AG09309 (cell line): ENCODE measurements at regions not wholly inside any gene's neighbourhood (a gene's known extent, or its start where the extent isn't known, plus 50 kb on each side); places are given as distances from the start of the nearest gene placed in this dataset.

ENCODE experiments used
- DNase-seq: peaks from one replicate; pipeline ENCODE4 v3.0.0-alpha.2; 2010; ENCODE audit warnings: low read depth
- H3K4me3 ChIP-seq: 2 replicates; pipeline ENCODE4 v1.5.1; 2011; ENCODE audit warnings: mild to moderate bottlenecking, low read depth, low read length, moderate library complexity; ENCODE audit not compliant: control insufficient read depth
- TF ChIP-seq, protein P1 (sequence below): IDR thresholded peaks from 2 replicates; pipeline ENCODE4 v1.5.1; 2011; ENCODE audit warnings: mild to moderate bottlenecking, low read depth, low read length, inconsistent platforms; ENCODE audit not compliant: insufficient read depth, control insufficient read depth; ENCODE audit errors: missing control alignments

DNA sequence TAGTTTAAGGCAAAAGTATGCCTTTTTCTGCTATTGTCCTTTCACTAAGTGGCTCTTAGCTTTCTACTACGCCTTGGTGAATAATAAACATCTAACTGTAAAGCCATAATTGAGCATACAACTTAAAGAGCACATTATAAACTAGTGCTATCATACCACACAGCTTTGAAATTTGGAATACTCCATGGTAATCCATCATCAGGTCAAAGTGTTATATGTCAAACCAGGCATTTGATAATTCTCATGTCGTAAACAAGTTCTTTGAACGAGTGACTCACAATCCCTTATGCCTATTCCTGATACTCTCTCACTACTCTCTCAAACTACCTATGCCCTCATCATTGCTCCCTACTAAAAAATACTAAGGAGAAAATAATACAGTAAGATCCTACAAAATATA is 60.3 kb upstream of the FMN2 start:
- no peak overlapping the region for H3K4me3 ChIP-seq
- TF ChIP-seq, protein P1, sequence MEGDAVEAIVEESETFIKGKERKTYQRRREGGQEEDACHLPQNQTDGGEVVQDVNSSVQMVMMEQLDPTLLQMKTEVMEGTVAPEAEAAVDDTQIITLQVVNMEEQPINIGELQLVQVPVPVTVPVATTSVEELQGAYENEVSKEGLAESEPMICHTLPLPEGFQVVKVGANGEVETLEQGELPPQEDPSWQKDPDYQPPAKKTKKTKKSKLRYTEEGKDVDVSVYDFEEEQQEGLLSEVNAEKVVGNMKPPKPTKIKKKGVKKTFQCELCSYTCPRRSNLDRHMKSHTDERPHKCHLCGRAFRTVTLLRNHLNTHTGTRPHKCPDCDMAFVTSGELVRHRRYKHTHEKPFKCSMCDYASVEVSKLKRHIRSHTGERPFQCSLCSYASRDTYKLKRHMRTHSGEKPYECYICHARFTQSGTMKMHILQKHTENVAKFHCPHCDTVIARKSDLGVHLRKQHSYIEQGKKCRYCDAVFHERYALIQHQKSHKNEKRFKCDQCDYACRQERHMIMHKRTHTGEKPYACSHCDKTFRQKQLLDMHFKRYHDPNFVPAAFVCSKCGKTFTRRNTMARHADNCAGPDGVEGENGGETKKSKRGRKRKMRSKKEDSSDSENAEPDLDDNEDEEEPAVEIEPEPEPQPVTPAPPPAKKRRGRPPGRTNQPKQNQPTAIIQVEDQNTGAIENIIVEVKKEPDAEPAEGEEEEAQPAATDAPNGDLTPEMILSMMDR = no peak
- peak; percentile 46 for DNase-seq

DNA sequence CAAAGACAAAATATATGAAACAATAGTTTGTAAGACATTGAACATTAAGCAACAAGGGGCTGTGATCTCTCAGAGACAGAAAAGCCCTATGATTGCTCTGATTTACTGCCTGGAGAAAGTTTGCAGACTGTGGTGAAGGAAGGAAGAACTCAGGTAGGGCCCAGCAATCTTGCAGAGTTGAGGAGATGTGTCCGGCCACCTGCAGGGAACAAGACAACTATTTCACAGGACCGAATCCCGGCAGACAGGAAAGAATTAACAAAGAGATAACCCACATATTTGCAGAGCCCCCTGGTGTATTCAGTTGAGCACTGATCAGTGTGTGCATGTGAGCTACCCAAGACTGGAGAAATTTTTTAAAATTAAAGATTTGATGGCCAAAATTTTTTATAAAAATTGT is 58.3 kb upstream of the FMN2 start:
- TF ChIP-seq, protein P1 = no peak
- DNase-seq = no peak
- no peak overlapping the region for H3K4me3 ChIP-seq

DNA sequence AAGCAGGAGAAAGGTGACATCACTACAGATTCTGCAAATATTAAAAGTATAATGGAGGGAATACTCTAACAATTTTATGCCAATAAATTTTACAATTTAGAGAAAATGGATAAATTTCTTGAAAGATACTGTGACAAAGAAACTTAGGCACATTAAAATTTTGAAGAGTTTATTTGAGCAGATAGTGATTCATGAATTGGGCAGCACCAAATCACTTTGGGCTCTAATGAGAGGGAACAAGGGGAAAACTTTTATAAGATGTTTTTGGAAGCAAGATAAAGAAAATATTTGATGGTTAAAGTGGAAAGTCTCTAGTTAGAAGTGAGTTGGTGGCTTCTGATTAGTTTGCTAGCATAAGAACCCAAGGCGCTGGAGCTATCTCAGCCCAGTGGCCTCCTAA is 55.2 kb upstream of the FMN2 start:
- no peak for DNase-seq
- TF ChIP-seq, protein P1 = no peak
- H3K4me3 ChIP-seq = no peak overlapping the region
